GM04503 (cell line): ENCODE measurements at regions not wholly inside any gene's neighbourhood (a gene's known extent, or its start where the extent isn't known, plus 50 kb on each side); places are given as distances from the start of the nearest gene placed in this dataset.
"Not testable (repeated sequence)": the region's sequence is repeated elsewhere in the genome, so short reads cannot be mapped to it uniquely, and the experiment has no call there.

ENCODE experiments used
- DNase-seq: peaks from one replicate; pipeline ENCODE4 v3.0.0-alpha.2; 2012; ENCODE audit warnings: low read depth

- DNase-seq = no peak
These were observed 109.6 kb upstream of the TOPAZ1 start for GRCh38 chr3:44132061-44132460.

GRCh38 chr3:44132593-44132992 is 109.1 kb upstream of the TOPAZ1 start:
- DNase-seq = no peak

GRCh38 chr3:44136421-44136820 is 105.3 kb upstream of the TOPAZ1 start:
- DNase-seq = no peak

GRCh38 chr3:44146073-44146472 is 95.6 kb upstream of the TOPAZ1 start:
- DNase-seq = no peak

GRCh38 chr3:44159696-44160300 is 81.9 kb upstream of the TOPAZ1 start:
- no peak for DNase-seq

- no peak for DNase-seq
These were observed 80.9 kb upstream of the TOPAZ1 start for GRCh38 chr3:44160818-44161217.

- DNase-seq = no peak
These were observed 69.8 kb upstream of the TOPAZ1 start for GRCh38 chr3:44171891-44172290.

- DNase-seq = not testable (repeated sequence)
These were observed 69.0 kb upstream of the TOPAZ1 start for GRCh38 chr3:44172701-44173100.

- no peak for DNase-seq
These were observed 68.4 kb upstream of the TOPAZ1 start for GRCh38 chr3:44173263-44173662.

- no peak for DNase-seq
These were observed 66.6 kb upstream of the TOPAZ1 start for GRCh38 chr3:44175070-44175469.

GRCh38 chr3:44179246-44179645 is 62.4 kb upstream of the TOPAZ1 start:
- DNase-seq = no peak

- no peak for DNase-seq
These were observed 57.2 kb upstream of the TOPAZ1 start for GRCh38 chr3:44184319-44184953.

GRCh38 chr3:44185396-44185915 is 56.2 kb upstream of the TOPAZ1 start:
- no peak for DNase-seq

- DNase-seq = no peak
These were observed 55.5 kb upstream of the TOPAZ1 start for GRCh38 chr3:44186111-44186672.

GRCh38 chr3:44186712-44187111 is 55.0 kb upstream of the TOPAZ1 start:
- no peak for DNase-seq
